Lower leg skin (tissue), 3 donors: ENCODE measurements at regions not wholly inside any gene's neighbourhood (a gene's known extent, or its start where the extent isn't known, plus 50 kb on each side); places are given as distances from the start of the nearest gene placed in this dataset.

Experiments used
- CTCF ChIP-seq, 3 donors: fragments of 450-650 bp; IDR thresholded peaks; one replicate each; pipeline ENCODE4 v1.5.1; 2016; ENCODE audit warnings: antibody characterized with exemption in 3 of 3, mild to moderate bottlenecking in 3 of 3, moderate library complexity in 2 of 3
- POLR2A ChIP-seq, 2 donors: fragments of 450-650 bp; IDR thresholded peaks; one replicate each; pipeline ENCODE4 v1.6.1; 2016 to 2017; ENCODE audit warnings: antibody characterized with exemption in 2 of 2, mild to moderate bottlenecking in 1 of 2, moderate library complexity in 1 of 2

GRCh38 chr21:26773058-26773457 lies 72.2 kb downstream of the ADAMTS1 start:
- TF ChIP-seq CTCF (IDR thresholded peaks at IDR 0.05) (no peak), POLR2A (IDR thresholded peaks at IDR 0.05) (no peak)
